ENCODE measurements at regions not wholly inside any gene's neighbourhood (a gene's known extent, or its start where the extent isn't known, plus 50 kb on each side); places are given as distances from the start of the nearest gene placed in this dataset.

- POLR2A ChIA-PET: no interaction called here
- Mint-ChIP-seq H3K4me3 (no peak overlapping the region), H3K36me3 (no peaks in the 10 kb centered on the region), H3K27me3 (peaks cover 13% of the 10 kb centered on the region), H3K4me1 (no peaks in the 10 kb centered on the region), H3K27ac (no peak overlapping the region), H3K9me3 (no peaks in the 10 kb centered on the region)
- ATAC-seq (ENCODE audit: low read depth) (no peak), DNase-seq (no peak)
These were observed 234.3 kb upstream of the TNRC6C start for GRCh38 chr17:77723909-77724875.

DNA sequence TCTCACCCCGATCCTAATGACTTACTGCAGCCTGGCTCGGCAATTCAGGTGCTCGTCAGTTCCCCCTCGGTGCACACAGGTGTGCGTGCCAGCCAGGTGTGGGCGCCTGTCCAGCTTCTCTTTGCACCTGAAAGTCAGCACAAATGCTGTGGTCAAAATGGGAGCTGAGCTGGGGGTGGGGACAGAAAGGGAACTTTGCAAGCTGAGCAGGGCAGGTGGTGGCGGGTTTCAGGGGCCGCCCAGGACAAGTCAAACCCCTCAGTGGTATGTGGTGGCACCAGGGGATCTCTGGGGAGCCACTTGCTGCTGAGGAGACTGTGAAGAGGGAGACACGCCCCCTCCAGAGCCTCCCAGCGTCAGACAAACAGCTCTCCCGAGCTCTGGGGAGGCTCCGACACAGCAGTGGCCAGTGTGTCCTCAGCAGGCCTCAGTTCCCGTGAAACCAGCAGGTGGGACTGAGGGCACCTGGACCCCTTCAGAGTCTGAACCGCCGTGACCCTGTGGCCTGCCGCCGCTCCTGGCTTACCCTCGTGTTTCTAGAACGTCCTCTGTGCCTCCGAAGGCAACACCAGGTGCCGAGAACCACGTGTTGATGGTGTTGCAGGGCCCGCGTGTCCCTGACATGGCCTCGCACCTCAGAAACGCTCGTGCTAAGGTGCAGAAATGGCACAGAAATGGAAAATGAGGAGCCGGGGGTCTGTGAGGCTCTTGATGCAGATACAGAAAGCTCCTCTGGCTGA, 233.5 kb upstream of the TNRC6C start:
- Mint-ChIP-seq H3K36me3 (no peaks in the 10 kb centered on the region), H3K27ac (no peak overlapping the region), H3K4me3 (no peak overlapping the region), H3K9me3 (no peaks in the 10 kb centered on the region), H3K27me3 (peaks cover 18% of the 10 kb centered on the region), H3K4me1 (no peaks in the 10 kb centered on the region)
- no peak for DNase-seq
- no peak for ATAC-seq (ENCODE audit: low read depth)
- POLR2A ChIA-PET: no interaction called here

- DNase-seq (no peak), ATAC-seq (ENCODE audit: low read depth) (no peak)
- Mint-ChIP-seq H3K4me3 (no peak overlapping the region), H3K36me3 (no peaks in the 10 kb centered on the region), H3K4me1 (no peaks in the 10 kb centered on the region), H3K9me3 (no peaks in the 10 kb centered on the region), H3K27ac (no peak overlapping the region), H3K27me3 (peaks cover 22% of the 10 kb centered on the region)
- POLR2A ChIA-PET: no interaction called here
These were observed 232.7 kb upstream of the TNRC6C start for GRCh38 chr17:77725846-77726245.

DNA sequence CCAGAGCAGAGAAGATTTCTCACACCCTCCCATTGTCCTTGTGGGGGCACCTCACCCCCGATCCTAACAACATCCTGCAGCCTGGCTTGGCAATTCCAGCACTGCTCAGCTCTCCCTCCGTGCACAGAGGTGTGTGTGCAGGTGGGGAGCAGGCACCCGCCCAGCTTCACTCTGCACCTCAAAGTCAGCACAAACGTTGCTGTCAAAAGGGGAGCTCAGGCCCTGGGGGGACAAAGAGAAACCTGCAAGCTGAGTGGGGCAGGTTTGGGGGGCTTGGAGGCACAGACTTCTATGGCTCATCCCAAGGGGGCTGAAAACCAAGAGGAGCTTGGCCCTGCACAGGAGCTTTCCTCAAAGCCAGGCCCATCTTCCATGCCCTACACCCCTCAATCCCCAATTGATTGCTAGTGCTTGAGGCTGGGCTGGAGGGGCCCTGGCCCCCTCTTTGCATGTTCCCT, 231.9 kb upstream of the TNRC6C start:
- Mint-ChIP-seq H3K27ac (no peak overlapping the region), H3K9me3 (no peaks in the 10 kb centered on the region), H3K4me1 (no peaks in the 10 kb centered on the region), H3K36me3 (no peaks in the 10 kb centered on the region), H3K27me3 (peaks cover 19% of the 10 kb centered on the region), H3K4me3 (no peak overlapping the region)
- DNase-seq (no peak), ATAC-seq (ENCODE audit: low read depth) (no peak)
- POLR2A ChIA-PET: interaction anchor here (1.1 kb wide), 1 partner anchor 60 kb away, joined by 5 read pairs; no protein-coding TSS in a partner anchor

GRCh38 chr17:77727037-77727615, 231.4 kb upstream of the TNRC6C start:
- no peak for ATAC-seq (ENCODE audit: low read depth)
- POLR2A ChIA-PET: interaction anchor here (0.7 to 1.1 kb wide), 2 partner anchors 61 to 978 kb away, joined by 4 to 5 read pairs; no protein-coding TSS in a partner anchor
- Mint-ChIP-seq H3K4me1 (no peaks in the 10 kb centered on the region), H3K27me3 (peaks cover 22% of the 10 kb centered on the region), H3K4me3 (no peak overlapping the region), H3K36me3 (no peaks in the 10 kb centered on the region), H3K9me3 (no peaks in the 10 kb centered on the region), H3K27ac (peak overlapping the region; percentile 13)
- DNase-seq: no peak

GRCh38 chr17:77728474-77728795, 230.1 kb upstream of the TNRC6C start:
- POLR2A ChIA-PET: no interaction called here
- ATAC-seq (ENCODE audit: low read depth) (no peak), DNase-seq (no peak)
- Mint-ChIP-seq H3K4me1 (no peaks in the 10 kb centered on the region), H3K36me3 (no peaks in the 10 kb centered on the region), H3K4me3 (no peak overlapping the region), H3K9me3 (peaks cover 5% of the 10 kb centered on the region), H3K27me3 (peaks cover 34% of the 10 kb centered on the region), H3K27ac (no peak overlapping the region)

- no peak for DNase-seq
- H3K4me1 Mint-ChIP-seq: no peaks in the 10 kb centered on the region
These were observed 229.6 kb upstream of the TNRC6C start for GRCh38 chr17:77728871-77729270.

DNA sequence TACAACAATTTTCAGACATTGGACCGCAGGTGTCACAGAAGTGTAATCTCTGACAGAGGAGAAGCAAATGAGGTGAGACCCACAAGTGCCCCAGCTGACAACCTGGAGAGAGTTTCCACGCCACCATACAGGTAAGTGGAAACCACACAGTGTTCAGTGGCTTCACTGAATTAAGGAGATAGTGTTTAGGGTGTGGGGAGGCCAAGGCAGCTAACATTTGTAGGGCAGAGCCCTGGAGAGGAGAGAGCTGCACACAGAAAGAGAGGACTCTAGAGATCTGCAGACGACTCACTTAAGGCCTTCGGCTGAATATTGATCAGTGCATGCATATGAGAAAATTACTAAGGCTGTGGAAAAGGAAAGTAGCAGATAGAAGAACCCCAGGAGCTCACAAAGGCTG, 228.9 kb upstream of the TNRC6C start:
- peaks cover 9% of the 10 kb centered on the region for H3K9me3 Mint-ChIP-seq
- no peak for DNase-seq
- no peak overlapping the region for H3K27ac Mint-ChIP-seq
- ATAC-seq (ENCODE audit: low read depth): no peak
- H3K36me3 Mint-ChIP-seq: no peaks in the 10 kb centered on the region
- no peak overlapping the region for H3K4me3 Mint-ChIP-seq
- H3K4me1 Mint-ChIP-seq: no peaks in the 10 kb centered on the region
- POLR2A ChIA-PET: no interaction called here
- peaks cover 40% of the 10 kb centered on the region for H3K27me3 Mint-ChIP-seq

More at GRCh38 chr17:77728871-77729270, 229.6 kb upstream of the TNRC6C start:
- Mint-ChIP-seq H3K27me3 (peaks cover 39% of the 10 kb centered on the region), H3K4me3 (no peak overlapping the region), H3K36me3 (no peaks in the 10 kb centered on the region), H3K27ac (no peak overlapping the region), H3K9me3 (peaks cover 9% of the 10 kb centered on the region)
- no peak for ATAC-seq (ENCODE audit: low read depth)
- POLR2A ChIA-PET: no interaction called here

GRCh38 chr17:77730376-77730775, 228.1 kb upstream of the TNRC6C start:
- no peaks in the 10 kb centered on the region for H3K36me3 Mint-ChIP-seq
- H3K27me3 Mint-ChIP-seq: peaks cover 40% of the 10 kb centered on the region
- no peak overlapping the region for H3K4me3 Mint-ChIP-seq
- no peak for ATAC-seq (ENCODE audit: low read depth)
- no peak overlapping the region for H3K27ac Mint-ChIP-seq
- no peaks in the 10 kb centered on the region for H3K4me1 Mint-ChIP-seq
- POLR2A ChIA-PET: no interaction called here
- H3K9me3 Mint-ChIP-seq: peaks cover 9% of the 10 kb centered on the region
- DNase-seq: no peak

DNA sequence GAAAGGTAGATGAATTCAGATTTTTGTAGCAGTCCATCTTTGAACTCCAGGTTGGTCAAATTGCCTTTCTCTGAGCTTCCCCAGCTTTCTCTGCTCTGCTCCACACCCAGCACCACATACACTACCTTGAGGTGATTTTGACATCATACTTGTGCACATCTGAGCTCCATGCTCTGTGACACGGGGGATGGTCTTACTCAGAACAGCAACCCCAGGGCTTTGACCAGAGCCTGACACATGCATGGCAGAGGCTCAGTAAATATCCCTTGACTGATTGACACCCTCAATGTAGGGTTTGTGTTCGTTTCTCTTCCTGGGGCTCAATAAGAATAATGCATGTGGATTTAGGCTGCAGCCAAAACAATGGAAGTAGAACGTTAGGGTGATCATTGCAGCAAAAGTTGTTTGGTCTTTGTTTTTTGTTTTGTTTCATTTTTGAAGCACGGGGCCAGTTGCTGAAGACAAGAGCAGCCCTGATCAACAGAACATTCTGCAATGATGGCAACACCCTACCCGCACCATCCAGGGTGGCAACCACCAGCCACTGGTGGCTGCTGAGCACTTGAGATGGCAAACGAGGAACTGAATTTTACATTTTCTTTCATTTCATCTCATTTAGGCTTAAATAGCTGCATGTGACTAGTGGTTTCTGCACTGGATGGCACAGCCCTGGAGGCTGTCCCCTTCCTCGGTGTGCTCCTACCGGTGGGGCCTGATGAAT, 224.8 kb upstream of the TNRC6C start:
- Mint-ChIP-seq H3K9me3 (peaks cover 9% of the 10 kb centered on the region), H3K27me3 (peaks cover 45% of the 10 kb centered on the region), H3K36me3 (no peaks in the 10 kb centered on the region), H3K4me1 (no peaks in the 10 kb centered on the region), H3K27ac (no peak overlapping the region), H3K4me3 (no peak overlapping the region)
- ATAC-seq (ENCODE audit: low read depth) (no peak), DNase-seq (no peak)
- POLR2A ChIA-PET: no interaction called here

GRCh38 chr17:77734371-77735080, 224.0 kb upstream of the TNRC6C start:
- H3K36me3 Mint-ChIP-seq: no peaks in the 10 kb centered on the region
- H3K4me3 Mint-ChIP-seq: no peak overlapping the region
- H3K9me3 Mint-ChIP-seq: peaks cover 9% of the 10 kb centered on the region
- ATAC-seq (ENCODE audit: low read depth): no peak
- H3K27ac Mint-ChIP-seq: no peak overlapping the region
- no peak for DNase-seq
- H3K27me3 Mint-ChIP-seq: peaks cover 47% of the 10 kb centered on the region
- H3K4me1 Mint-ChIP-seq: no peaks in the 10 kb centered on the region
- POLR2A ChIA-PET: no interaction called here

GRCh38 chr17:77735081-77735565, 223.4 kb upstream of the TNRC6C start:
- H3K27me3 Mint-ChIP-seq: peaks cover 41% of the 10 kb centered on the region
- DNase-seq (no peak), ATAC-seq (ENCODE audit: low read depth) (no peak)
- H3K9me3 Mint-ChIP-seq: peaks cover 9% of the 10 kb centered on the region
- H3K4me1 Mint-ChIP-seq: no peaks in the 10 kb centered on the region
- H3K27ac Mint-ChIP-seq: no peak overlapping the region
- no peak overlapping the region for H3K4me3 Mint-ChIP-seq
- no peaks in the 10 kb centered on the region for H3K36me3 Mint-ChIP-seq
- POLR2A ChIA-PET: no interaction called here

Measured in activated naive CD8-positive, alpha-beta T cell treated with anti-CD3 and anti-CD28 coated beads, Interleukin-2, amount 10 ng/mL, durations not matched to agents 7 days and 5 days (primary cell).